ENCODE measurements at regions not wholly inside any gene's neighbourhood (a gene's known extent, or its start where the extent isn't known, plus 50 kb on each side); places are given as distances from the start of the nearest gene placed in this dataset.

GRCh38 chr5:90066920-90067319 lies 342.6 kb downstream of the CETN3 start:
- TF ChIP-seq ZNF274 (IDR thresholded peaks at IDR 0.05; ENCODE audit: low read depth, low read length) (no peak), YY1 (IDR thresholded peaks at IDR 0.05; ENCODE audit: insufficient read depth, insufficient read length) (no peak), SUZ12 (IDR thresholded peaks at IDR 0.05; ENCODE audit: extremely low read depth, insufficient read depth, insufficient read length) (no peak)

Measured in NT2/D1 (cell line).